Small intestine (tissue), 7 donors: ENCODE measurements at regions not wholly inside any gene's neighbourhood (a gene's known extent, or its start where the extent isn't known, plus 50 kb on each side); places are given as distances from the start of the nearest gene placed in this dataset.

ENCODE experiments used
- DNase-seq, 2 donors: peaks; one replicate each; pipeline versions ENCODE4 v3.0.0 to v3.0.0-alpha.2; 2013
- FAIRE-seq: peaks from 2 replicates; lab custom pipeline; 2012; peaks lifted over from hg19 to GRCh38; lab: Jason Lieb, UNC
- H3K27ac ChIP-seq, 3 donors: one replicate each; pipeline ENCODE4 v1.5.1; 2013; ENCODE audit warnings: low read length in 2 of 3, mild to moderate bottlenecking in 2 of 3, control low read depth in 1 of 3, inconsistent platforms in 1 of 3, low read depth in 1 of 3, moderate library complexity in 1 of 3
- H3K27me3 ChIP-seq, 3 donors: one replicate each; pipeline ENCODE4 v1.6.1; 2013; ENCODE audit warnings: low read length in 3 of 3, inconsistent platforms in 1 of 3; ENCODE audit not compliant: control insufficient read depth in 3 of 3, insufficient read depth in 3 of 3
- H3K36me3 ChIP-seq, 3 donors: one replicate each; pipeline ENCODE4 v1.6.1; 2013; ENCODE audit warnings: low read length in 3 of 3, inconsistent platforms in 1 of 3, low read depth in 1 of 3, mild to moderate bottlenecking in 1 of 3, moderate library complexity in 1 of 3; ENCODE audit not compliant: control insufficient read depth in 3 of 3, insufficient read depth in 2 of 3
- H3K4me1 ChIP-seq, 3 donors: one replicate each; pipeline ENCODE4 v1.6.1; 2013; ENCODE audit warnings: low read length in 2 of 3, inconsistent platforms in 1 of 3, low read depth in 1 of 3, mild to moderate bottlenecking in 1 of 3, moderate library complexity in 1 of 3; ENCODE audit not compliant: control insufficient read depth in 3 of 3, insufficient read depth in 2 of 3
- H3K4me3 ChIP-seq, 3 donors: one replicate each; pipeline ENCODE4 v1.5.1; 2013; ENCODE audit warnings: low read length in 3 of 3, control low read depth in 1 of 3, inconsistent platforms in 1 of 3, low read depth in 1 of 3, mild to moderate bottlenecking in 1 of 3, moderate library complexity in 1 of 3
- H3K9me3 ChIP-seq, 2 donors: one replicate each; pipeline ENCODE4 v1.6.1; 2013; ENCODE audit warnings: low read depth in 1 of 2, low read length in 1 of 2; ENCODE audit not compliant: control insufficient read depth in 2 of 2, insufficient read depth in 1 of 2
- WGBS, 3 donors: extraction: QIAGEN DNeasy Blood & Tissue Kit; methylation state at CpG; one replicate each; pipeline ENCODE4 v1.1.7; 2013; 5-methylcytosine and 5-hydroxymethylcytosine counted together
- donor health status: healthy with polysubstance abuse.
- donor health status: control.
- donor health status: control.
- donor health status: Bipolar disorder and iron deficiency.
- donor health status: healthy.

DNA sequence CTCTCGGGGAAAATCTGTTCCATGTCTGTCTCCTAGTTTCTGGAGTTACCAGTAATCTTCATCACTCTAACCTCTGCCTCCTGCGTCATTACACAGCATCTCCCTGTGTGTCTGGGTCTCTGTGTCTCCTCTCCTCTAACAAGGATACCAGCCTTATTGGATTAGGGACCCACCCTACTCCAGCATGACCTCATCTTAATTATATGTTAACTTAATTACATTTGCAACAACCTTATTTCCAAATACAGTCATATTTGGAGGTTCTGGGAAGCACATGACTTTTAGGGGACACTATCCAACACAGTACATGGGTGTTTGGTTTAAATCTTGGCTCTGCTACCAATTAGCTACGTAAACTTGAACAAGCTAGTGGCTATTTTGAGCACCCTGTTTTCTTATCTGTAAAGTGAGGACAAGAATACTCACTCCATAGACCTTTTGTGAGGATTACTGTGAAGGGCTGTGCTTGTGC is 83.9 kb upstream of the SGIP1 start:
- no peak overlapping the region for H3K27ac ChIP-seq
- DNase-seq, result no peak
- 59 to 74% (median 71%) methylated on average over 3 of the region's 3 CpGs for WGBS, 3 donors

DNA sequence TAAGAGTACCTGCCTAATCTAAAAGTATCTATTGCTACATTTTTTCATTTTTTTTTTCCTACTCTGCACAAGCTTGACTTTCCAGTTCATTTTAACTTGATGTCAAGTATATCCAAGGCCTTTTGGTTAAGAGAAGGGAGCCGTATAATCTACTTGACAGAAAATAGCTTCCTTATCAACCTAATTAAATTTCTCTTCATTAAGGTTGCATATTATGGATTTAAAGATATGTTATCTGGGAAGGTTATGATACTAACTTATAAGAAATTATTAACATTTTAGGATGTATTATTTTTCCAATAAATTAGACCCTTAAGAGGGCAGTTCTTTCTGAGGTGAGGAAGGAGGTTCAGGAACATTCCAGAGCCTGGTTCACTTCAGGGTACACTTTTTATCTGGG is 83.1 kb upstream of the SGIP1 start:
- 55 to 76% (median 72%) methylated on average over 1 of the region's 1 CpG for WGBS, 3 donors
- no peak for FAIRE-seq
- Histone ChIP-seq H3K27me3 (no peaks in the 10 kb centered on the region), H3K27ac (no peak overlapping the region), H3K9me3 (no peaks in the 10 kb centered on the region), H3K4me1 (peaks cover 0 to 2% (median 0%) of the 10 kb centered on the region in 3 donors), H3K4me3 (no peak overlapping the region), H3K36me3 (no peaks in the 10 kb centered on the region)
- DNase-seq, result no peak

More for the DNA sequence above, 83.9 kb upstream of the SGIP1 start:
- no peak for FAIRE-seq
- no peak overlapping the region for H3K4me3 ChIP-seq
- no peaks in the 10 kb centered on the region for H3K36me3 ChIP-seq
- peaks cover 0 to 2% (median 0%) of the 10 kb centered on the region in 3 donors for H3K4me1 ChIP-seq
- no peaks in the 10 kb centered on the region for H3K9me3 ChIP-seq
- no peaks in the 10 kb centered on the region for H3K27me3 ChIP-seq

DNA sequence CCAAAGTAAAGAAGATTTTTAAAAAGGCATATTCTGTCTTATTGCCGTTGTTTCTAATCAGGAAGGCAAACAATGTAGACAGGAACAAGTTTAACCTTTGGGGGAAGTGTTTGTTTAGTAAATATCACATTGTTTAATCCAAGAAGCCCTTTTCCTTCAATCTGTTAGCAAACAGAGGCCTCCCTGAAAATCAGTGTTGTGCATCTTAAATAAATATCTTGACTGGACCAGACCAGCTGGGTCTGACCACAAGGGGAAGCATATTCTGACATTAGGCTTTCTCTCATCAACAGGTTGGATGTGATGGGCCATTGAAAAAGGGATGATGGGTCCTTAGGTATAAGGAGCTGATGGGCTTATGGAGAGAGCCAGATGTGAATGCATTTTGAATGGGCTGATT is 81.8 kb upstream of the SGIP1 start:
- DNase-seq (no peak), FAIRE-seq (no peak)
- 44 to 67% (median 53%) methylated on average over 1 of the region's 1 CpG for WGBS, 3 donors
- Histone ChIP-seq H3K36me3 (no peaks in the 10 kb centered on the region), H3K27ac (no peak overlapping the region), H3K27me3 (no peaks in the 10 kb centered on the region), H3K4me1 (peaks cover 0 to 2% (median 0%) of the 10 kb centered on the region in 3 donors), H3K9me3 (no peaks in the 10 kb centered on the region), H3K4me3 (no peak overlapping the region)

DNA sequence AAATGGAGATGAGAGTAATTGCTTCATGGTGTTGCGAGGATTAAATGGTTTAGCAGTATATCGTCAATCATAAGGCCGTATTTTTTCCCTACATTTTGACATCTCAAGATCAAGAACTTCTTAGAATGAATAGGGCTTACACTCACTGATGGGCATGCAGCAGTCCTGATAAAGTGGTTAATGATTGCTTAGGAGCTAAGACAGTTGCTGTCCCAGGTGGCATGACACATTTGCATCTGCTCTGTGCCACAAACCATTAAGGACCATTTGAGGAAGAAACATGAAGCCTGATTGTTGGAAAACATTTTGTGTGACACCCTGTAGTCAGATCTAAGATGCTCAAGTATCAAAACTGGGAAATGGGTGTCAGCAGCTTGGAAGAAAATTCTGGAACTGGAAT is 81.0 kb upstream of the SGIP1 start:
- H3K9me3 ChIP-seq, result no peaks in the 10 kb centered on the region
- no peak overlapping the region for H3K27ac ChIP-seq
- FAIRE-seq (no peak), DNase-seq (no peak)
- H3K4me3 ChIP-seq, result no peak overlapping the region
- WGBS, 3 donors, result 44 to 73% (median 69%) methylated on average over 3 of the region's 3 CpGs
- no peaks in the 10 kb centered on the region for H3K36me3 ChIP-seq
- peaks cover 0 to 2% (median 0%) of the 10 kb centered on the region in 3 donors for H3K4me1 ChIP-seq
- H3K27me3 ChIP-seq, result no peaks in the 10 kb centered on the region

- H3K27ac ChIP-seq, result no peak overlapping the region
- FAIRE-seq, result no peak
- no peak overlapping the region for H3K4me3 ChIP-seq
- no peak for DNase-seq
- 77 to 84% (median 79%) methylated on average over 2 of the region's 2 CpGs for WGBS, 3 donors
- no peaks in the 10 kb centered on the region for H3K27me3 ChIP-seq
- no peaks in the 10 kb centered on the region for H3K9me3 ChIP-seq
- H3K4me1 ChIP-seq, result no peaks in the 10 kb centered on the region
- no peaks in the 10 kb centered on the region for H3K36me3 ChIP-seq
Measured at GRCh38 chr1:66455446-66455845, 78.5 kb upstream of the SGIP1 start.

DNA sequence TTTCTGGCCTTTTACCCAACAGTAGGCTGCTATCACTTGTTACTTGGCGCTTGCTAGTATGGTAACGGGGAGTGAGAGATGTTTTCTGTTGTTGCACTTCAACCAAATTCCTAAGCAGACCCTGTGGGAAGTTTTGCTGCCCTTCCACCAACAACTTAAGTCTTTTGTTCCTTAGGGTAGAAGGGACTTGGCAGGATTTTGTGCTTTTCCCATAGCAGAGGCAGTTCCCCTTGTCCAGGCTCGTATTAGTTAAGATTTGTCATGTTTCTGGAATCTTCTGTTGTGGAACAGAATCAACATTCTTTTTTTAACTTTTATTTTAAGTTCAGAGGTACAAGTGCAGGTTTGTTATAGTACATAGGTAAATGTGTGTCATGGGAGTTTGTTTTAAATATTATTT is 73.2 kb upstream of the SGIP1 start:
- H3K4me3 ChIP-seq, result no peak overlapping the region
- H3K27me3 ChIP-seq, result no peaks in the 10 kb centered on the region
- no peak overlapping the region for H3K27ac ChIP-seq
- FAIRE-seq, result no peak
- WGBS, 3 donors, result 66 to 77% (median 77%) methylated on average over 3 of the region's 3 CpGs
- H3K9me3 ChIP-seq, result peaks cover 0 to 3% of the 10 kb centered on the region in 2 donors
- no peaks in the 10 kb centered on the region for H3K36me3 ChIP-seq
- H3K4me1 ChIP-seq, result no peaks in the 10 kb centered on the region
- no peak for DNase-seq

DNA sequence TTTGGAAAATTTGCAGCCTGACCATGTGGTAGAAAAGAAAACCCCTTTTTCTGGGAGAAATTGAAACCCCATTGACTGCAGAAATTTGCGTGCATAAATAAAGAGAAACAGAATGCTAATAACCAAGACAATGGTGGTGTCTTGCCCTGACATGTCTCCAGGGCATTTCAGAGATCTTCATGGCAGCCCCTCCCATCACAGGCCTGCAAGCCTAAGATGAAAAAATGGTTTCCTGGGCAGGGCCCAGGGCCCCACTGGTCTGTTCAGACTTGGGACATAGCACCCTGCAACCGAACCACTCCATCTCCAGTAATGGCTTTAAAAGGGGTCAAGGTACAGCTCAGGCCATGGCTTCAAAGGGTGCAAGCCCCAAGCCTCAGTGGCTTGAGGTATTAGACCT is 71.6 kb upstream of the SGIP1 start:
- Histone ChIP-seq H3K9me3 (peaks cover 0 to 3% of the 10 kb centered on the region in 2 donors), H3K27ac (no peak overlapping the region), H3K36me3 (no peaks in the 10 kb centered on the region), H3K4me3 (no peak overlapping the region), H3K4me1 (no peaks in the 10 kb centered on the region), H3K27me3 (no peaks in the 10 kb centered on the region)
- no peak for FAIRE-seq
- DNase-seq, result no peak
- 63 to 91% (median 74%) methylated on average over 2 of the region's 2 CpGs for WGBS, 3 donors

DNA sequence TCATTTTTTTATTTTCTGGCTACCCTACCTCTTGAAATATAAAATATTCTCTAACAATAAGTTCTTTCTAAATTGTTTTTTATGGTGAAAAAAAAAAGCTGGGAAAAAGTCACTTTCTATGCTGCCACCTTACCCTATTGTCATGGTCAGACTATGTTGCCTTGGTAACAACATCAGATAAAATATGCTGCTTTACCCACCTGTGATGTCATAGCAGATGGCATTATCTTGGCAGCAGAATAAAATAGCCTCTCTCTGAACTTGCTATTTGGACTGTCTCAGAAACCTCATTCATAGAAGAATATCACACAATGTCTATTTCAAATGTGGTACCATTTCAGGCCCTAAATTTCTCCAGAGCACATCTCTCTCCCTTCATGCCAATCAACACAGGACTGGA is 69.6 kb upstream of the SGIP1 start:
- Histone ChIP-seq H3K27ac (no peak overlapping the region), H3K36me3 (no peaks in the 10 kb centered on the region), H3K27me3 (no peaks in the 10 kb centered on the region), H3K9me3 (peaks cover 0 to 3% of the 10 kb centered on the region in 2 donors), H3K4me3 (no peak overlapping the region), H3K4me1 (no peaks in the 10 kb centered on the region)
- FAIRE-seq, result no peak
- DNase-seq, result no peak

DNA sequence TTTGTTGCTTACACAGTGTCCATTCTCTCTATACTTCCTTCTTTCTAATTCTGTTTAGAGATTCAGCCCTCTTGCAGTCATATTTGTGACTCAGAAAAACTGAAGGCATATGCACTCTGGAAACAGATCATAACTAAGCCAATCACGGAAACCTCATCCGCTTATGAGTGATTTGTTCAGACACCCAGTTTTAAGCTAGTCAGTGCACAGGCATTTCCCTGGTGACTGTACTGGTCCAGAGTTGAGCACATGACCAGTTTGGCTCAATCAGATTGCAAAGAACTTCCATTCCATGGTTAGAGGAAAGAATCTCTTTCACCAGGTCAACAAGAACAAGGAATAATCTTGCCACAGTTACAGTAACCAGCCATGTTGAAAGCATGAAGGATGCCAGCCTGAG is 69.2 kb upstream of the SGIP1 start:
- Histone ChIP-seq H3K27me3 (no peaks in the 10 kb centered on the region), H3K4me1 (no peaks in the 10 kb centered on the region), H3K36me3 (no peaks in the 10 kb centered on the region), H3K4me3 (no peak overlapping the region), H3K27ac (no peak overlapping the region), H3K9me3 (peaks cover 0 to 3% of the 10 kb centered on the region in 2 donors)
- 50 to 78% (median 69%) methylated on average over 2 of the region's 2 CpGs for WGBS, 3 donors
- DNase-seq (no peak), FAIRE-seq (no peak)
